Prostate gland (tissue), 2 donors: ENCODE measurements at regions not wholly inside any gene's neighbourhood (a gene's known extent, or its start where the extent isn't known, plus 50 kb on each side); places are given as distances from the start of the nearest gene placed in this dataset.

Experiments used
- DNase-seq: peaks from one replicate; pipeline ENCODE4 v3.0.0-alpha.2; 2019; ENCODE audit warnings: low spot score
- H3K27ac ChIP-seq, 2 donors: fragments of 200-600 bp; sonication (generic); 2 replicates each; pipeline ENCODE4 v1.5.1; 2017 to 2019
- H3K27me3 ChIP-seq: fragments of 200-600 bp; sonication (generic); replicated peaks from 2 replicates; pipeline ENCODE4 v1.5.1; 2019; ENCODE audit not compliant: insufficient read depth
- H3K36me3 ChIP-seq, 2 donors: fragments of 200-600 bp; sonication (generic); 1 replicate in 1 of 2; 2 replicates in 1 of 2; pipeline versions ENCODE4 v1.5.1 to v1.8.1; 2017 to 2019
- H3K4me1 ChIP-seq: fragments of 200-600 bp; sonication (generic); replicated peaks from 2 replicates; pipeline ENCODE4 v1.5.1; 2019
- H3K4me3 ChIP-seq, 2 donors: fragments of 200-600 bp; sonication (generic); 2 replicates each; pipeline ENCODE4 v1.5.1; 2017 to 2019
- H3K9me3 ChIP-seq: fragments of 200-600 bp; sonication (generic); 2 replicates; pipeline ENCODE4 v1.5.1; 2017
- CTCF ChIP-seq, 4 experiments: fragments of 200-600 bp in 2 of 4; fragments of 450-650 bp in 2 of 4; sonication (generic) in 2 of 4; IDR thresholded peaks; 1 replicate in 3 of 4; 2 replicates in 1 of 4; pipeline ENCODE4 v1.5.1; 2016 to 2019; ENCODE audit warnings: antibody characterized with exemption in 4 of 4, mild to moderate bottlenecking in 2 of 4, moderate library complexity in 2 of 4
- POLR2A ChIP-seq: fragments of 450-650 bp; IDR thresholded peaks from one replicate; pipeline ENCODE4 v1.6.1; 2016; ENCODE audit warnings: antibody characterized with exemption, mild to moderate bottlenecking
- POLR2AphosphoS5 ChIP-seq: sonication (generic); formaldehyde crosslinking; IDR thresholded peaks from one replicate; pipeline ENCODE4 v1.6.1; 2017; ENCODE audit warnings: antibody characterized with exemption
- WGBS: methylation state at CpG from one replicate; pipeline ENCODE4 v1.1.5; 2018; 5-methylcytosine and 5-hydroxymethylcytosine counted together
- intact Hi-C: fragments of 100-400 bp; cut with DNase I; formaldehyde crosslinking; loops from one replicate; pipeline ENCODE4 v1.14.2; 2022

DNA sequence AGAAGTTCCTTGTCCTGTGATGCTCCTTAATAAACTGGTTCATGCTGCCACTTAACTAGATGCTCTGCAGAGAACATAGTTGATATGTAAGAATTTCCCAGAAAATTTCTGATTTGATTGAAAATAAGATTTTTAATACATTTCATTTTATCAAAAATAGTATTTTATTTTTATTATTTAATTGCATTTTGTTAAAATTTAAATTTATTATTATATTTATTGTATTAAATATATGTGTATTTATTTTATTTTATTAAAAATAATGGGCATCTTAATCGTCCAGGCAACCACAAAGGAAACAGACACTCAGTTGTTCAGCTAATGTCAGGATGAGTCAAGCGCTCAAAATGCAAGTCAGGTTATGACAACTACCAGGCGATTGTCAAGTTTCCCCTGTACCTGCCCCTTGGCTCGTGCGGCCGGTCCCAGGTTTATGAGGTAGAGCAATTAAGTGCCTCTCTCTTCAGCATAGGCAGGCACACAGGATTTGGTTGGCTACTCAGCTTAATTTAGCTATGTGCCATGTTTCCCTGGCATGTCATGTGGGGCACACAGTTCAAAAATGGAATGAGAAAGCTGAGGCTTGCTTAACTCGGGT lies 361.2 kb downstream of the RND3 start:
- WGBS, result 82% methylated on average over 7 of the region's 7 CpGs
- TF ChIP-seq POLR2AphosphoS5, result no peak
- no peak for TF ChIP-seq POLR2A
- no peak for TF ChIP-seq CTCF (IDR thresholded peaks at IDR 0.05)
- intact Hi-C loops, result no loop called here

DNA sequence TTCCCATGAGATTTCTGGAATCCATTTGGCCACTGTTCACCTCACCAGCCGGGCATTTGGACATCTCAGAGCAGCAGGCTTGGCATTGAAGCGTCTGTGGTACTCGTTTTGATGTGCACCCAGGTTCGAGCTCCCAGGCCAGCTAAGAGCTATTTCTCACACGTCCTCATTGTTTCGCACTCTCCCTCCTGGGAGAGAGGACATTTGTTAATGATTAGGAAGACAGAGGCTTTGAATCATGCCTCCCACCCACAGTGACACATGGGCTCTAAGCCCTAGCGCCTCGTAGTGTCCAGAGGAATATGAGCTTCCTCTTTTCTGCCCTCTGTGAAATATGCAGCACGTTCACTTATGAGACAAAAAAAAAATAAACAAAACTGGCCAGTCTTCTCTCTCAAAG lies 361.8 kb downstream of the RND3 start:
- 63% methylated on average over 9 of the region's 9 CpGs for WGBS
- no peak for DNase-seq
- no peaks in the 10 kb centered on the region for H3K9me3 ChIP-seq
- intact Hi-C loops, result no loop called here
- no peaks in the 10 kb centered on the region for H3K27me3 ChIP-seq
- no peak for TF ChIP-seq POLR2A
- no peak for TF ChIP-seq CTCF (IDR thresholded peaks at IDR 0.05)
- TF ChIP-seq POLR2AphosphoS5, result no peak
- H3K4me1 ChIP-seq, result no peaks in the 10 kb centered on the region
- H3K36me3 ChIP-seq, result no peaks in the 10 kb centered on the region
- H3K4me3 ChIP-seq, result no peak overlapping the region
- H3K27ac ChIP-seq, result no peak overlapping the region

More for the DNA sequence above, 361.2 kb downstream of the RND3 start:
- H3K4me3 ChIP-seq, result no peak overlapping the region
- H3K36me3 ChIP-seq, result no peaks in the 10 kb centered on the region
- no peaks in the 10 kb centered on the region for H3K9me3 ChIP-seq
- no peaks in the 10 kb centered on the region for H3K4me1 ChIP-seq
- DNase-seq, result no peak
- H3K27ac ChIP-seq, result no peak overlapping the region
- no peaks in the 10 kb centered on the region for H3K27me3 ChIP-seq

GRCh38 chr2:150125188-150125587 lies 362.3 kb downstream of the RND3 start:
- WGBS, result 90% methylated on average over 5 of the region's 5 CpGs

DNA sequence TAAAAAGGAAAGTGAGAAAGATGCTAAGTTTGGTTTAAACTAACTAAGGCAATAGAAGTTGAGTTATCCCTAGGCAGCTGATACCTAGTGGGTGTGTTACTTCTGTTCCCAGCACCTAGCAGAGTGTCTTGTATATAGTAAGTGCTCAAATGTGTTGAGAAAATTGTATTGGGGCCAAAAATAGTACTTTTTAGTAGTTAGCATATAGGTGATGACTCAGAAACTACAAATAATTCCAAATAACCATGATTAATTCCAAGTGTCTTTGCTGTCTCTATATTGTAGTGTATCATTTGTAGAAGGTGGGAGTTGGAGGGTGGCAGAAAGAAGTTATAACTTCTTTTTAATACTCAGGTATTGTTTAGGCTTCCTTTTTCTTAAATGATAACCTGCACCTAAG lies 362.7 kb downstream of the RND3 start:
- Histone ChIP-seq H3K36me3 (no peaks in the 10 kb centered on the region), H3K4me3 (no peak overlapping the region), H3K27me3 (no peaks in the 10 kb centered on the region), H3K4me1 (no peaks in the 10 kb centered on the region), H3K9me3 (no peaks in the 10 kb centered on the region), H3K27ac (no peak overlapping the region)
- DNase-seq, result no peak
- intact Hi-C loops, result no loop called here
- TF ChIP-seq CTCF (IDR thresholded peaks at IDR 0.05) (no peak), POLR2AphosphoS5 (no peak), POLR2A (no peak)

More at GRCh38 chr2:150125188-150125587, 362.3 kb downstream of the RND3 start:
- DNase-seq, result no peak
- no peak overlapping the region for H3K4me3 ChIP-seq
- no peak overlapping the region for H3K27ac ChIP-seq
- TF ChIP-seq POLR2AphosphoS5 (no peak), CTCF (IDR thresholded peaks at IDR 0.05) (no peak), POLR2A (no peak)
- no peaks in the 10 kb centered on the region for H3K9me3 ChIP-seq
- H3K36me3 ChIP-seq, result no peaks in the 10 kb centered on the region
- intact Hi-C loops, result no loop called here
- H3K27me3 ChIP-seq, result no peaks in the 10 kb centered on the region
- no peaks in the 10 kb centered on the region for H3K4me1 ChIP-seq

- intact Hi-C loops, result no loop called here
- no peaks in the 10 kb centered on the region for H3K27me3 ChIP-seq
Measured at GRCh38 chr2:150122871-150123613, 364.4 kb downstream of the RND3 start.

More at GRCh38 chr2:150122871-150123613, 364.4 kb downstream of the RND3 start:
- H3K36me3 ChIP-seq, result no peaks in the 10 kb centered on the region
- no peak for DNase-seq
- H3K4me1 ChIP-seq, result no peaks in the 10 kb centered on the region
- TF ChIP-seq POLR2AphosphoS5 (no peak), POLR2A (no peak), CTCF (IDR thresholded peaks at IDR 0.05) (no peak)
- no peak overlapping the region for H3K4me3 ChIP-seq
- H3K27ac ChIP-seq, result no peak overlapping the region
- no peaks in the 10 kb centered on the region for H3K9me3 ChIP-seq
- 79% methylated on average over 2 of the region's 2 CpGs for WGBS
